Fibroblast of lung (primary cell): ENCODE measurements at regions not wholly inside any gene's neighbourhood (a gene's known extent, or its start where the extent isn't known, plus 50 kb on each side); places are given as distances from the start of the nearest gene placed in this dataset.

Source experiments
- CTCF ChIP-seq, 2 donors: IDR thresholded peaks in 1 of 2; conservative IDR thresholded peaks in 1 of 2; 1 replicate in 1 of 2; 2 replicates in 1 of 2; pipeline ENCODE4 v1.5.1; 2011 to 2012; ENCODE audit warnings: low read length in 2 of 2, control low read depth in 1 of 2, inconsistent platforms in 1 of 2, low read depth in 1 of 2, mild to moderate bottlenecking in 1 of 2
- EZH2 ChIP-seq: IDR thresholded peaks from 2 replicates; pipeline ENCODE4 v1.5.1; 2012; ENCODE audit warnings: low read length, control low read depth, mild to moderate bottlenecking; ENCODE audit errors: missing control alignments

GRCh38 chr16:77111056-77111565 is 79.9 kb upstream of the MON1B start:
- no peak for TF ChIP-seq CTCF (conservative IDR thresholded peaks at IDR 0.05 in 1 of 2, IDR thresholded peaks at IDR 0.05 in 1 of 2; ENCODE audit: low read depth in 1 of 2, low read length in 2 of 2)
- no peak for TF ChIP-seq EZH2
